GM12878 (cell line): ENCODE measurements at regions not wholly inside any gene's neighbourhood (a gene's known extent, or its start where the extent isn't known, plus 50 kb on each side); places are given as distances from the start of the nearest gene placed in this dataset.
"Not testable (repeated sequence)": the region's sequence is repeated elsewhere in the genome, so short reads cannot be mapped to it uniquely, and the experiment has no call there.

ENCODE experiments used
- ATAC-seq: fragments of 200-7000 bp; cut with Tn5 transposase; 3 replicates; pipeline ENCODE4 v1.9.1; 2020; ENCODE audit warnings: mild to moderate bottlenecking, moderate library complexity
- BruUV-seq: library from RNA; stranded (reverse); fragments of 400-500 nt; replicated peaks from 2 replicates; lab custom pipeline; 2021; lab: Mats Ljungman, UMichigan
- CTCF ChIA-PET: fragments of 300-600 bp; sonication (Branson Sonifier 250); formaldehyde crosslinking; extraction: SDS; loops from one replicate; lab custom pipeline; 2021; ENCODE audit warnings: inconsistent platforms; lab: Yijun Ruan, JAX
- POLR2A ChIA-PET: fragments of 350-600 bp; formaldehyde crosslinking; extraction: SDS; loops from one replicate; lab custom pipeline; 2021; ENCODE audit warnings: inconsistent platforms; lab: Charles Lee
- RAD21 ChIA-PET: fragments of 300-600 bp; sonication (Branson Sonifier 250); formaldehyde crosslinking; loops from one replicate; lab custom pipeline; 2023; ENCODE audit warnings: antibody characterized with exemption; ENCODE audit not compliant: unreplicated experiment; lab: Charles Lee
- SMC1A ChIA-PET: fragments of 300-600 bp; sonication (Branson Sonifier 250); formaldehyde crosslinking; loops from one replicate; lab custom pipeline; 2023; ENCODE audit not compliant: unreplicated experiment, uncharacterized antibody; lab: Charles Lee
- DNase-seq: peaks from one replicate; pipeline ENCODE4 v3.0.0-alpha.2; 2011; ENCODE audit warnings: low read depth, low spot score
- FAIRE-seq: peaks from 3 replicates; lab custom pipeline; 2011; peaks lifted over from hg19 to GRCh38; lab: Jason Lieb, UNC
- H2AFZ ChIP-seq: 2 replicates; pipeline ENCODE4 v1.6.0; 2011; ENCODE audit warnings: low read depth, low read length, control low read depth; ENCODE audit not compliant: control insufficient read depth
- H3K27ac ChIP-seq: 2 replicates; pipeline ENCODE4 v1.5.1; 2011; ENCODE audit warnings: control low read depth; ENCODE audit not compliant: control insufficient read depth, insufficient read depth
- H3K27me3 ChIP-seq, 2 experiments: replicated peaks in 1 of 2; 2 replicates each; pipeline versions ENCODE4 v1.6.0 to v1.6.1; 2011; ENCODE audit warnings: low read length in 1 of 2; ENCODE audit not compliant: control insufficient read depth in 2 of 2, insufficient read depth in 2 of 2
- H3K36me3 ChIP-seq, 2 experiments: 2 replicates each; pipeline ENCODE4 v1.5.1; 2011; ENCODE audit warnings: low read length in 1 of 2; ENCODE audit not compliant: control insufficient read depth in 2 of 2, insufficient read depth in 2 of 2
- H3K4me1 ChIP-seq: 2 replicates; pipeline ENCODE4 v1.6.1; 2011; ENCODE audit warnings: mild to moderate bottlenecking, low read length, moderate library complexity, mixed read lengths; ENCODE audit not compliant: control insufficient read depth, insufficient read depth
- H3K4me2 ChIP-seq: 2 replicates; pipeline ENCODE4 v1.6.0; 2011; ENCODE audit warnings: control low read depth; ENCODE audit not compliant: control insufficient read depth, insufficient read depth
- H3K4me3 ChIP-seq: fragments of 200-600 bp; sonication (generic); 2 replicates; pipeline ENCODE4 v1.5.1; 2016
- H3K79me2 ChIP-seq: 2 replicates; pipeline ENCODE4 v1.6.0; 2011; ENCODE audit warnings: low read length; ENCODE audit not compliant: control insufficient read depth, insufficient read depth
- H3K9ac ChIP-seq: 2 replicates; pipeline ENCODE4 v1.8.0; 2011; ENCODE audit warnings: low read length, control low read depth, mixed read lengths; ENCODE audit not compliant: control insufficient read depth, insufficient read depth
- H3K9me3 ChIP-seq: replicated peaks from 3 replicates; pipeline ENCODE4 v1.5.1; 2011; ENCODE audit warnings: mild to moderate bottlenecking, low read length; ENCODE audit not compliant: control insufficient read depth, insufficient read depth
- H4K20me1 ChIP-seq: 2 replicates; pipeline ENCODE4 v1.6.0; 2011; ENCODE audit not compliant: control insufficient read depth, insufficient read depth
- BCL3 ChIP-seq: IDR thresholded peaks from 2 replicates; pipeline ENCODE4 v1.6.1; 2011; ENCODE audit warnings: borderline replicate concordance, low read depth, mild to moderate bottlenecking, moderate library complexity, low read length; ENCODE audit not compliant: insufficient read depth, poor library complexity, severe bottlenecking
- CTCF ChIP-seq, 3 experiments: IDR thresholded peaks in 2 of 3; conservative IDR thresholded peaks in 1 of 3; 2 replicates each; pipeline ENCODE4 v1.5.1; 2011; ENCODE audit warnings: low read depth in 3 of 3, low read length in 3 of 3, mild to moderate bottlenecking in 3 of 3, control low read depth in 2 of 3, moderate library complexity in 2 of 3, inconsistent platforms in 1 of 3, mixed read lengths in 1 of 3; ENCODE audit not compliant: control insufficient read depth in 2 of 3, insufficient read depth in 1 of 3; ENCODE audit errors: extremely low read depth in 1 of 3
- MAX ChIP-seq: IDR thresholded peaks from 2 replicates; pipeline ENCODE4 v1.6.1; 2012; ENCODE audit warnings: low read depth, low read length, improper control_type of control experiment
- NFXL1 ChIP-seq: fragments of 450-650 bp; IDR thresholded peaks from 2 replicates; pipeline ENCODE4 v1.6.1; 2017; ENCODE audit warnings: antibody characterized with exemption, mild to moderate bottlenecking, borderline replicate concordance
- NR2C2 ChIP-seq: IDR thresholded peaks from 2 replicates; pipeline ENCODE4 v1.6.1; 2011; ENCODE audit warnings: borderline replicate concordance, low read depth; ENCODE audit not compliant: control insufficient read depth, insufficient read length
- POU2F2 ChIP-seq: IDR thresholded peaks from 3 replicates; pipeline ENCODE4 v1.6.1; 2011; ENCODE audit warnings: low read depth, mild to moderate bottlenecking, low read length, borderline replicate concordance
- RAD21 ChIP-seq: IDR thresholded peaks from 2 replicates; pipeline ENCODE4 v1.6.1; 2011; ENCODE audit warnings: mild to moderate bottlenecking, low read depth, low read length, moderate library complexity; ENCODE audit not compliant: insufficient read depth
- SMAD1 ChIP-seq: fragments of 450-650 bp; IDR thresholded peaks from 2 replicates; pipeline ENCODE4 v1.6.1; 2018; ENCODE audit warnings: mild to moderate bottlenecking, low read depth; ENCODE audit not compliant: partially characterized antibody
- WGBS: methylation state at CpG from one replicate; pipeline ENCODE4 v1.1.6; 2016; ENCODE audit warnings: low lambda C conversion rate; ENCODE audit not compliant: insufficient replicate concordance, insufficient coverage; ENCODE audit errors: missing lambda C conversion rate; 5-methylcytosine and 5-hydroxymethylcytosine counted together
- in situ Hi-C: fragments of 300-500 bp; cut with MboI; formaldehyde crosslinking; loops from 9 replicates; pipeline ENCODE4 v1.14.3; 2018; ENCODE audit warnings: mixed read lengths
- intact Hi-C: fragments of 100-400 bp; cut with micrococcal nuclease; formaldehyde crosslinking; loops from one replicate; pipeline ENCODE4 v1.14.2; 2022; ENCODE audit not compliant: unreplicated experiment

GRCh38 chr16:76880523-76880922, 310.5 kb upstream of the MON1B start:
- H3K36me3 ChIP-seq, FAIRE-seq, H3K4me3 ChIP-seq, intact Hi-C loops, H4K20me1 ChIP-seq, CTCF ChIA-PET, H3K9me3 ChIP-seq, BruUV-seq, H2AFZ ChIP-seq, in situ Hi-C loops, H3K79me2 ChIP-seq, H3K4me2 ChIP-seq, DNase-seq, SMC1A ChIA-PET, H3K27me3 ChIP-seq, H3K9ac ChIP-seq, ATAC-seq, H3K27ac ChIP-seq, H3K4me1 ChIP-seq: not testable (repeated sequence)
- POLR2A ChIA-PET, result interaction anchor here (0.6 kb wide), 1 partner anchor 944 kb away, joined by 4 read pairs; no protein-coding TSS in a partner anchor
- 36% methylated on average over 4 of the region's 5 CpGs for WGBS
- RAD21 ChIA-PET, result interaction anchor here (0.9 kb wide), 1 partner anchor 224 kb away, joined by 3 read pairs; no protein-coding TSS in a partner anchor
- TF ChIP-seq SMAD1, result peak; percentile 44

GRCh38 chr16:76882105-76882504, 308.9 kb upstream of the MON1B start:
- H3K36me3 ChIP-seq, result no peaks in the 10 kb centered on the region
- SMC1A ChIA-PET, result interaction anchor here (0.8 to 1.4 kb wide), 4 partner anchors 10 to 290 kb away, joined by 3 to 4 read pairs (median 3); no protein-coding TSS in a partner anchor
- in situ Hi-C loops, result no loop called here
- no peaks in the 10 kb centered on the region for H3K9me3 ChIP-seq
- no peaks in the 10 kb centered on the region for H3K79me2 ChIP-seq
- POLR2A ChIA-PET, result no interaction called here
- H3K9ac ChIP-seq, result no peak overlapping the region
- RAD21 ChIA-PET, result no interaction called here
- H4K20me1 ChIP-seq, result no peaks in the 10 kb centered on the region
- H3K4me1 ChIP-seq, result no peaks in the 10 kb centered on the region
- no TSS peak for BruUV-seq
- no peak overlapping the region for H3K4me3 ChIP-seq
- DNase-seq (no peak), FAIRE-seq (no peak), ATAC-seq (peak; percentile 44; the same call in 2 of the 3 replicates)
- TF ChIP-seq CTCF (IDR thresholded peaks at IDR 0.05 in 2 of 3, conservative IDR thresholded peaks at IDR 0.05 in 1 of 3; ENCODE audit: control insufficient read depth in 2 of 3, extremely low read depth in 1 of 3, insufficient read depth in 1 of 3, low read depth in 3 of 3, low read length in 3 of 3), result peak in 1 of 3 experiments; percentile 23; a peak in 1 of 6 replicates
- no peak for TF ChIP-seq BCL3
- no peak for TF ChIP-seq NR2C2
- TF ChIP-seq NFXL1, result no peak
- TF ChIP-seq MAX, result no peak
- peak; percentile 13; the same call in 1 of the 2 replicates for TF ChIP-seq RAD21
- TF ChIP-seq POU2F2, result no peak
- CTCF ChIA-PET, result interaction anchor here (0.9 to 2.2 kb wide), 2 partner anchors 131 to 290 kb away, joined by 3 to 8 read pairs; no protein-coding TSS in a partner anchor
- intact Hi-C loops, result no loop called here
- WGBS, result 6% methylated on average over 2 of the region's 2 CpGs
- no peak overlapping the region for H2AFZ ChIP-seq
- no peak overlapping the region for H3K27ac ChIP-seq
- H3K27me3 ChIP-seq, result no peaks in the 10 kb centered on the region
- no peak overlapping the region for H3K4me2 ChIP-seq
